ENCODE measurements at regions not wholly inside any gene's neighbourhood (a gene's known extent, or its start where the extent isn't known, plus 50 kb on each side); places are given as distances from the start of the nearest gene placed in this dataset.
A peak's percentile ranks its signal among the peaks of the same experiment; 100 is the strongest.

- no peak overlapping the region for H3K4me3 ChIP-seq (ENCODE audit: low read depth, low read length)
- no peaks in the 10 kb centered on the region for H3K36me3 ChIP-seq (replicated peaks)
- in situ Hi-C loops (cut with HindIII; ENCODE audit: low pct_ligation_motif_present, low sequenced_read_pairs) = no loop called here
- DNase-seq = no peak
- no peaks in the 10 kb centered on the region for H3K27me3 ChIP-seq (replicated peaks)
- no peak overlapping the region for H3K27ac ChIP-seq
- TF ChIP-seq CTCF (IDR thresholded peaks at IDR 0.05; ENCODE audit: low read depth, low read length, missing control alignments) = no peak
These were observed 318.5 kb upstream of the MC4R start for GRCh38 chr18:60691061-60691460.

DNA sequence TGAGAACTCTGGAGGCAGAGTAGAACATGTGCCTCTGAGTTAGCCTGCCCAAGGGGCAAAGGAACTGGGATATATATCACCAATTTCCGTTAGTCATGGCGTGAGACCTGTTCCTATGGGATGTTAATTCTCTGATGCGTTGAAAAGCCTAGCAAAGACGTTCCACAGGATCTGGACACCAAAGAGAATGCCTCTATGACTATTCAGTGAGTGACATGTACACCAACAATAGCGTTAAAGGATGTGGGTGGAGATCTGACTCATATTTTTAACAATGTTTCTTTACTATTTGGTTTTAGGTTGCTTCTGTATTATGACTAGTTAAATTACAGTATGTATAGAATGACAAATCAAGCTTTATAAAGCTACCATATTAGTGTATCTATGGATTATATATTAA is 320.9 kb upstream of the MC4R start:
- no peak for TF ChIP-seq CTCF (IDR thresholded peaks at IDR 0.05; ENCODE audit: low read depth, low read length, missing control alignments)

GRCh38 chr18:60698901-60699300 is 326.3 kb upstream of the MC4R start:
- DNase-seq = no peak
- Histone ChIP-seq H3K36me3 (replicated peaks) (no peaks in the 10 kb centered on the region), H3K27ac (no peak overlapping the region), H3K27me3 (replicated peaks) (no peaks in the 10 kb centered on the region), H3K4me3 (ENCODE audit: low read depth, low read length) (no peak overlapping the region)
- no peak for TF ChIP-seq CTCF (IDR thresholded peaks at IDR 0.05; ENCODE audit: low read depth, low read length, missing control alignments)
- in situ Hi-C loops (cut with HindIII; ENCODE audit: low pct_ligation_motif_present, low sequenced_read_pairs) = no loop called here

More for the DNA sequence above, 320.9 kb upstream of the MC4R start:
- DNase-seq = peak; percentile 40
- Histone ChIP-seq H3K27ac (no peak overlapping the region), H3K27me3 (replicated peaks) (no peaks in the 10 kb centered on the region), H3K4me3 (ENCODE audit: low read depth, low read length) (no peak overlapping the region), H3K36me3 (replicated peaks) (no peaks in the 10 kb centered on the region)
- in situ Hi-C loops (cut with HindIII; ENCODE audit: low pct_ligation_motif_present, low sequenced_read_pairs) = no loop called here

DNA sequence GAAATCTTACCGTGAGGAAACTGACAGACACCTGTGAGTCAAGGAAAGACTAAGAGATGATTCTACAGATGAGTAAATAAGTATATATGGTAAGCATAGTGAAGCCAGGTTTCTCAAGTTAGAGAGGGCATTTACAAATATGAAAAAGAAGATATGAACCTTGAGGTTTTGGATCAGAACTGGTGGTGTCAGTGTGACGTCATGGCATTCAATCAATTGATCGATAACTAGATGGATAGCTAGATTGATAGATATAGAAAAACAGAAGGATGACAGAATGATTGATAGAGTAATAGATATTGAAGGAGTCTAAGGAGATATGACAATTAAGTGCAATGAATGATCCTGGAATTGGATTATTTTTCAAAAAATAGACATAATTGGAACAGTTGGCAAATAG is 350.2 kb upstream of the MC4R start:
- no peak for TF ChIP-seq CTCF (IDR thresholded peaks at IDR 0.05; ENCODE audit: low read depth, low read length, missing control alignments)
- in situ Hi-C loops (cut with HindIII; ENCODE audit: low pct_ligation_motif_present, low sequenced_read_pairs) = no loop called here

DNA sequence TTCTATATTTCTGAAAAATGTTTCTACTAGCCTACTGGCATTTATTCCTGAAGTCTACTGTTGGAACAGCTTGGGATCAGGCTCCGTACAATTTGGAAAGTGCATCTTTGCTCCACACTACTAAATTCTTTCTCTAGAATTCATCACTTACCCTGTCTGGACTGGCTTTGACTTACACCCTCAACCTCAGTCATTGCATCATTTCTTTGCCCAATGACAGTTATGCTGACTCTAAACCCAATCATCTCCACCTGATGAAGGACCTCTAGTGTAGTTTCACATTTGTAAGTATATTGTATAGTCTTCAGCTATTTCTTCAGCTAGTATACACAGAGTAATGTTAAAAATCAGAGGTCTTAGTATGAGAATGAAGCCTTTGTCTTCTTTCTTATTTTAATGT is 359.6 kb upstream of the MC4R start:
- Histone ChIP-seq H3K27ac (no peak overlapping the region), H3K36me3 (replicated peaks) (no peaks in the 10 kb centered on the region), H3K27me3 (replicated peaks) (no peaks in the 10 kb centered on the region), H3K4me3 (ENCODE audit: low read depth, low read length) (no peak overlapping the region)
- TF ChIP-seq CTCF (IDR thresholded peaks at IDR 0.05; ENCODE audit: low read depth, low read length, missing control alignments) = no peak
- in situ Hi-C loops (cut with HindIII; ENCODE audit: low pct_ligation_motif_present, low sequenced_read_pairs) = no loop called here
- DNase-seq = no peak

More for the DNA sequence above, 350.2 kb upstream of the MC4R start:
- Histone ChIP-seq H3K27ac (no peak overlapping the region), H3K4me3 (ENCODE audit: low read depth, low read length) (no peak overlapping the region), H3K36me3 (replicated peaks) (no peaks in the 10 kb centered on the region), H3K27me3 (replicated peaks) (no peaks in the 10 kb centered on the region)
- DNase-seq = no peak

- Histone ChIP-seq H3K36me3 (replicated peaks) (no peaks in the 10 kb centered on the region), H3K4me3 (ENCODE audit: low read depth, low read length) (no peak overlapping the region), H3K27ac (no peak overlapping the region), H3K27me3 (replicated peaks) (no peaks in the 10 kb centered on the region)
- in situ Hi-C loops (cut with HindIII; ENCODE audit: low pct_ligation_motif_present, low sequenced_read_pairs) = no loop called here
- no peak for DNase-seq
- TF ChIP-seq CTCF (IDR thresholded peaks at IDR 0.05; ENCODE audit: low read depth, low read length, missing control alignments) = no peak
These were observed 366.6 kb upstream of the MC4R start for GRCh38 chr18:60739212-60739611.
